GM12873 (cell line): ENCODE measurements at regions not wholly inside any gene's neighbourhood (a gene's known extent, or its start where the extent isn't known, plus 50 kb on each side); places are given as distances from the start of the nearest gene placed in this dataset.

Experiments
- CTCF ChIP-seq: IDR thresholded peaks from 2 replicates; pipeline ENCODE4 v1.5.1; 2012; ENCODE audit warnings: low read depth, mild to moderate bottlenecking, moderate library complexity, low read length, control low read depth; ENCODE audit not compliant: insufficient read depth; ENCODE audit errors: missing control alignments

- TF ChIP-seq CTCF: no peak
Measured at GRCh38 chr9:94166976-94167346, 82.7 kb downstream of the PTPDC1 start.

- no peak for TF ChIP-seq CTCF
Measured at GRCh38 chr9:94167376-94167890, 83.2 kb downstream of the PTPDC1 start.

GRCh38 chr9:94168203-94169000 is 84.1 kb downstream of the PTPDC1 start:
- TF ChIP-seq CTCF: no peak

GRCh38 chr9:94169968-94170367 is 85.7 kb downstream of the PTPDC1 start:
- TF ChIP-seq CTCF: no peak

GRCh38 chr9:94173632-94174031 is 85.5 kb upstream of the ZNF169 start:
- no peak for TF ChIP-seq CTCF

- TF ChIP-seq CTCF: no peak
Measured at GRCh38 chr9:94174164-94174563, 84.9 kb upstream of the ZNF169 start.

GRCh38 chr9:94175669-94176068 is 83.4 kb upstream of the ZNF169 start:
- no peak for TF ChIP-seq CTCF
